Neural crest cell (in vitro differentiated cells): ENCODE measurements at regions not wholly inside any gene's neighbourhood (a gene's known extent, or its start where the extent isn't known, plus 50 kb on each side); places are given as distances from the start of the nearest gene placed in this dataset.

Experiments
- DNase-seq: peaks from one replicate; pipeline ENCODE4 v3.0.0; 2021; ENCODE audit warnings: low read depth, mixed read lengths, low spot score
- H3K27ac Mint-ChIP-seq: one replicate; pipeline ENCODE4 v1.8.0; 2021; ENCODE audit warnings: mild to moderate bottlenecking, mixed read lengths; ENCODE audit not compliant: unreplicated experiment
- H3K27me3 Mint-ChIP-seq: 2 replicates; pipeline ENCODE4 v1.8.0; 2021; ENCODE audit warnings: low read depth, mild to moderate bottlenecking, mixed read lengths
- H3K36me3 Mint-ChIP-seq: 2 replicates; pipeline ENCODE4 v1.8.0; 2021; ENCODE audit warnings: low read depth, mild to moderate bottlenecking, mixed read lengths
- H3K4me1 Mint-ChIP-seq: 2 replicates; pipeline ENCODE4 v1.8.0; 2021; ENCODE audit warnings: mixed read lengths
- H3K4me3 Mint-ChIP-seq: one replicate; pipeline ENCODE4 v1.8.0; 2021; ENCODE audit warnings: mild to moderate bottlenecking, mixed read lengths
- H3K9me3 Mint-ChIP-seq: 2 replicates; pipeline ENCODE4 v1.8.0; 2021; ENCODE audit warnings: mixed read lengths
- CTCF ChIP-seq: fragments of 200-600 bp; sonication (generic); conservative IDR thresholded peaks from 2 replicates; pipeline ENCODE4 v1.5.0; 2021; ENCODE audit warnings: antibody characterized with exemption, mild to moderate bottlenecking

GRCh38 chr18:76699923-76700322, 122.4 kb upstream of the ZNF236 start:
- no peak for TF ChIP-seq CTCF
- no peak for DNase-seq
- H3K27me3 Mint-ChIP-seq = no peaks in the 10 kb centered on the region
- no peak overlapping the region for H3K4me3 Mint-ChIP-seq
- peaks cover 41% of the 10 kb centered on the region for H3K4me1 Mint-ChIP-seq
- H3K9me3 Mint-ChIP-seq = peaks cover 2% of the 10 kb centered on the region
- H3K27ac Mint-ChIP-seq = no peak overlapping the region
- no peaks in the 10 kb centered on the region for H3K36me3 Mint-ChIP-seq

DNA sequence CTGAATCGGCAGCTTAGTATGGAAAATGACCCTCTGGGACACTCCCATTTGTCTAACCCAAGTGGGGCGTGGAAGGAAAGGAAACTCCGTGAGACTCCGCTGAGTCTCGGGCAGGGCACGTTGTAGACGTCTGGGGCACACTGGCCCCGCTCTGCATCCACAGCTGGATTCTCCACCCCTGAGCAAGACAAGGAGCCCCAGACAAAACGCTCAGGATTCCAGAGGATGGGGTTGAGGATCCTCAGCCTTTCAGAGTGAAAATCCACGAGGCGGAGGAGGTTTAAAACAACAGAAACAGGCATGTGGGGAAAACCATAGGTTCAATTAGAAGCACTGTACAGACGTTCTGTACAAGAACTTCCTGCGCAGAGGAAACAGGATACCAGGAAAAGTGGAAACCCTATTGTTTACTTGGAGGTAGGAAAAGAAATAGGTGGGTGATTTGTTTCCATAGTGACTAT, 124.9 kb upstream of the ZNF236 start:
- H3K4me1 Mint-ChIP-seq = peaks cover 33% of the 10 kb centered on the region
- peak overlapping the region; percentile 95 for H3K27ac Mint-ChIP-seq
- H3K36me3 Mint-ChIP-seq = no peaks in the 10 kb centered on the region
- H3K27me3 Mint-ChIP-seq = no peaks in the 10 kb centered on the region
- no peak for TF ChIP-seq CTCF
- H3K4me3 Mint-ChIP-seq = peak overlapping the region; percentile 35
- DNase-seq = no peak
- peaks cover 5% of the 10 kb centered on the region for H3K9me3 Mint-ChIP-seq

DNA sequence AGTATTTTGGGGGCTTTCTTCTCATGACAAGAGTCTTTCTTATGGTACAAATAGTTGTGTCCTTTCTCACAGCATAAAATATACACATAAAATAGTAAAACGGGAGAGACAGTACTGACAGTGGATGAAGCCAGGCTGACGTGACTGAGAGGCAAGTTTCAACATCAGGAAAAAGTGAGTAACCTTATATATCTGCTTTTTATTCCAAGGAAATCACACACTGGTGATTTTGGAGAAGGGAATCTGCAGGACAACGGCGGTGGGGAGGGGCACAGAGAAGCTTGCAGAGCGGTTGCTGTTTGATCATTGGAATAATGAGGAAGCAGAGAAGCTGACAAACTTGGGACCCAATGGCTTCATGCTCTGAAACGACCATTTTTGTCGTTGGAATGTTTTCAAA, 130.6 kb upstream of the ZNF236 start:
- DNase-seq = no peak
- Mint-ChIP-seq H3K27ac (no peak overlapping the region), H3K4me1 (peaks cover 6% of the 10 kb centered on the region), H3K9me3 (peaks cover 5% of the 10 kb centered on the region), H3K36me3 (no peaks in the 10 kb centered on the region), H3K4me3 (no peak overlapping the region), H3K27me3 (peaks cover 4% of the 10 kb centered on the region)
- TF ChIP-seq CTCF = no peak

DNA sequence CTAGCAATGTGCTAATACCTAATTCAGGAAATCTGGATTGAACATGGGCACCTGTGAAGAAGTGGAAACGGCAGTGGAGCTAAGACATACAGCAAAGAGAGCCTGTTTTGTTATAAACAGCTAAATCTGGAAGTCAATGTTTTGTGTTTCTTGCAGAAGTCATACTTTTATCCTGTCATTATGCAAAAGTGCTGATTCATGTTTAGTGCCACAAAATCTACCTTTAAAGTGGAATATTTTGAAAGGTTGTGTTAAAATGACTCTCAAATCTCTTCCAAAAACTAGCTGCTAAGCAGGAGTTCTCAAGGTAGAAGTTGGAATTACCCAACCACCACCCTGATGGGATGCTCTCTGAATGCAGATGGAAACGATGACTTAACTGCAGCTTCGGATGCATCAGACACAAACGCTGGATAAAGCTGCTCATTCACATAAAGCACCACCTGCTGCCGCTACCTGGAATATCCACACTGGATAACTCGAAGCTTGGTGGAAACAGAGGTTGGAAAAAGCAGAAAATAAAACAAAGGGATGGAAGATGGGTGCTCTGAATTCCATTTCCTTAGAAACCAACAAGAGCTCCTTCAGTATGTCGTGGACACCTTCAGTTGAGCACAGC, 132.6 kb upstream of the ZNF236 start:
- H3K36me3 Mint-ChIP-seq = no peaks in the 10 kb centered on the region
- no peak overlapping the region for H3K4me3 Mint-ChIP-seq
- H3K27ac Mint-ChIP-seq = no peak overlapping the region
- H3K9me3 Mint-ChIP-seq = peaks cover 5% of the 10 kb centered on the region
- peaks cover 4% of the 10 kb centered on the region for H3K27me3 Mint-ChIP-seq
- peaks cover 10% of the 10 kb centered on the region for H3K4me1 Mint-ChIP-seq
- no peak for DNase-seq
- peak; percentile 14 for TF ChIP-seq CTCF

- no peak overlapping the region for H3K27ac Mint-ChIP-seq
- H3K27me3 Mint-ChIP-seq = peaks cover 4% of the 10 kb centered on the region
- no peaks in the 10 kb centered on the region for H3K36me3 Mint-ChIP-seq
- no peak for DNase-seq
- peaks cover 5% of the 10 kb centered on the region for H3K9me3 Mint-ChIP-seq
- no peak overlapping the region for H3K4me3 Mint-ChIP-seq
- H3K4me1 Mint-ChIP-seq = peaks cover 10% of the 10 kb centered on the region
- TF ChIP-seq CTCF = no peak
Measured at GRCh38 chr18:76688724-76689472, 133.5 kb upstream of the ZNF236 start.
